Activated naive CD8-positive, alpha-beta T cell (primary cell): ENCODE measurements at regions not wholly inside any gene's neighbourhood (a gene's known extent, or its start where the extent isn't known, plus 50 kb on each side); places are given as distances from the start of the nearest gene placed in this dataset.

ENCODE experiments used
- H3K27ac Mint-ChIP-seq: one replicate; pipeline ENCODE4 v1.8.0; 2021; ENCODE audit warnings: mixed read lengths
- H3K27me3 Mint-ChIP-seq: one replicate; pipeline ENCODE4 v1.8.0; 2021; ENCODE audit warnings: mixed read lengths
- H3K36me3 Mint-ChIP-seq: one replicate; pipeline ENCODE4 v1.8.0; 2021; ENCODE audit warnings: mixed read lengths
- H3K4me1 Mint-ChIP-seq: one replicate; pipeline ENCODE4 v1.8.0; 2021; ENCODE audit warnings: low read depth, mixed read lengths
- H3K4me3 Mint-ChIP-seq: one replicate; pipeline ENCODE4 v1.8.0; 2021; ENCODE audit warnings: mild to moderate bottlenecking, mixed read lengths
- H3K9me3 Mint-ChIP-seq: one replicate; pipeline ENCODE4 v1.8.0; 2021; ENCODE audit warnings: low read depth, mixed read lengths

DNA sequence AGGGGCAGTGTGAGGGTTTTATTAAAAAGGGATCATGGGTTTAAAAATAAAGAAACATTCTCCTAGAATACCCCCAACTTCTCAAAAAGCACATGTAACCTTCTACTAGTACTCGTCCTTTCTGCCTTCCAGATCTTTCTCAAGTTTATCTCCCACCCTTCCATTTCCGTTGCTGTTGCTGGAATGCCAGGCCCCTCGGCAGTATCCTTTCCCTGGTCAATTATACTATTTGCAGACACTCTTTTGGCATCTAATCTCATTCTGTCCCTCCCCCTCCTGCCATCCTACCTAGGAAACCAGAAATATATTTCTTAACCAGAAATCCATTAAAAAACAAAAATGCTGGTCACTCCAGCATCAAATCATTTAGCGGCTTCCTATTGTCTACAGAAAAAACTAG lies 198.2 kb upstream of the ATP2B1 start:
- H3K27me3 Mint-ChIP-seq: no peaks in the 10 kb centered on the region
- no peak overlapping the region for H3K27ac Mint-ChIP-seq
- H3K36me3 Mint-ChIP-seq: no peaks in the 10 kb centered on the region
- H3K4me1 Mint-ChIP-seq: no peaks in the 10 kb centered on the region
- H3K9me3 Mint-ChIP-seq: peaks cover 4% of the 10 kb centered on the region
- no peak overlapping the region for H3K4me3 Mint-ChIP-seq

DNA sequence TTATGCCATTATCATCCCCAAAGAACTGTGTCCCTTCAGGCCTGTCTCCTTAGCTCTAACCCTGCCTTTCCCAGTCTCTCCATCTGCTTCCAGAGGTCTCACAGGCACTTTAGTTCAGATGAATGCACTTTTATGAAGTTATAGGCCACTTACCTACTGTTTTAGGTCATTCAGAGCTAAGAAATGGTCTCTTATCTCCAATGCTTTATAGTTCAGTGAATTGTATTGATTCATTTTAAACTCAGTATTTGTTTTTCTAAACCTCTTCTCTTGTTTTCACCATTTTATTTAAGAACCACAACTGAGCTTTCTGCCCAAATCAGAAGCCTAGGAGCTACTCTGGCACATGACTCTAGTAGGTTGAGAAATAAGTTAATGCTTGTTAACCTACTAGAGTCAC lies 197.5 kb upstream of the ATP2B1 start:
- Mint-ChIP-seq H3K27me3 (no peaks in the 10 kb centered on the region), H3K4me1 (no peaks in the 10 kb centered on the region), H3K4me3 (no peak overlapping the region), H3K36me3 (no peaks in the 10 kb centered on the region), H3K27ac (no peak overlapping the region), H3K9me3 (peaks cover 4% of the 10 kb centered on the region)

DNA sequence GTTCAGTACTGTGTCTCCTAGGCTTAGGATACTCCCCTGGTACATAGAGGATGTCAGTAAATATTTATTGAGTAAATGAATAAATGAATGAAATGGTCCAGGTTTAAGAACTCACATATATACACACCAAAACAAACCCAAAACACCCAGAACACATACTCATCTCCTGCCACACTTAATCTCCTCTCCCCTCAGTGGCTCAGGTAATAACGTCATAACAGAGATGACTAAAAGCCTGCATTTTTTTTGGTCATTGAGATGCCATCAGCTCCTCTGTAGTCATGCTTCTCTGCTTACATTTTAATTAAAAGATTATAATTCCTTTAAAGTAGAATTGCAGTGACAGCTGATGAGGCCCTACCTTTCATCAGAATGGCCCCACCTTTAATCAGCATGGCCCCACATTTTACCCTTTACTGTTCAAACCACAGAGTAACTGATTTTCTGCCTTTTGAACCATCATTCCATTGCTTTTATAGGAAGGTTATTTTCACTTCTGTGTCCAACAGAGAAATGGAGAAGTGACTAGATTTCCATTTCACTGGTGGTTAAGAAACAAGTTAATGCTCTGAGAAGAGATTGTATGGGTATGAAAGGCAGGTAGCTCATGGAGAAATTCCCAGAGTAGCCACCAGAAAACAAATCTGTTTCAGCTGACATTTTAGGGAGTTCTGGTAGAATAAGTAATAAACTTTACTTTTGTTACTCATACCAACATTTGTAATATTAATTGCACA lies 193.4 kb upstream of the ATP2B1 start:
- Mint-ChIP-seq H3K36me3 (peaks cover 2% of the 10 kb centered on the region), H3K27ac (no peak overlapping the region), H3K9me3 (no peaks in the 10 kb centered on the region), H3K4me1 (peaks cover 4% of the 10 kb centered on the region), H3K4me3 (no peak overlapping the region), H3K27me3 (no peaks in the 10 kb centered on the region)

DNA sequence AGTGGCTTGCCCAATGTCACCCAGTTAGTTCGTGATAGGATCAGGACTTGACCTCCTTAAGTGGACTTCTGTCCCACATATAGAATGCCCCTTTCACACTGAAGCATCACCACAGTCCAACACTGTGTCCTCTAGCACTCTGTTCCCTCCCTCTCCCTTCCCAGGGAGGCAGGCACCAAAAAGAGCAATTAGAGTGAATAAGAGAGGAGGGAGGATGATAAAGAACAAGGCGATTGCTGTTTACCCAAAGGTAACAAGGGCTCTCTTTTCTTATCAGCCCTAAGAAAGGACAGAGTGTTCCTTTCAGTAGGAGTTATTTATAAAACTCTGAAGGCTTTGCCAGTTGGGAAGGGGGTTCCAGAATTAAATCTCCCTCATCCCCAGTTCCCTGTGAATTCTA lies 192.7 kb upstream of the ATP2B1 start:
- no peak overlapping the region for H3K27ac Mint-ChIP-seq
- no peaks in the 10 kb centered on the region for H3K9me3 Mint-ChIP-seq

DNA sequence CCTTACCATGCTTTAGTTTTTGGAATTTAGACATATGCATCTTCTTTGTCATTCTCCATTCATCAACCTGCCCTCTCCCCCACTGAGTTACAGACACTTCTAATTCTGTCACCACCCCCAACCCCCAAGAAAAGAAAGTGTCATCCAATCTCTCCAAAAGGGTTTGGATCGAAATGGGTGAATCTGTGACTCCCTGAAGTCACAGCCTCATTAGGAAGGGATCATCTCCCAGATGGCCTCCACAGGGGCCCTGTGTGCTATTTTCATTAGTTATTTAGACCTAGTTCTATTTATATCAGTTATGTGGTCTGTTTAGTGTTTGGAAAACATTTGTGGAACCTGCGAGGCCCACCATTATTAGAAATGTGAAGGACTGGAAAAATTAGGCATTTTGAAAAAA lies 191.0 kb upstream of the ATP2B1 start:
- peaks cover 2% of the 10 kb centered on the region for H3K36me3 Mint-ChIP-seq
- no peaks in the 10 kb centered on the region for H3K27me3 Mint-ChIP-seq
- peaks cover 7% of the 10 kb centered on the region for H3K4me1 Mint-ChIP-seq
- no peaks in the 10 kb centered on the region for H3K9me3 Mint-ChIP-seq
- no peak overlapping the region for H3K4me3 Mint-ChIP-seq
- H3K27ac Mint-ChIP-seq: no peak overlapping the region

More for the DNA sequence above, 192.7 kb upstream of the ATP2B1 start:
- no peak overlapping the region for H3K4me3 Mint-ChIP-seq
- peaks cover 2% of the 10 kb centered on the region for H3K36me3 Mint-ChIP-seq
- H3K27me3 Mint-ChIP-seq: no peaks in the 10 kb centered on the region
- peaks cover 5% of the 10 kb centered on the region for H3K4me1 Mint-ChIP-seq

DNA sequence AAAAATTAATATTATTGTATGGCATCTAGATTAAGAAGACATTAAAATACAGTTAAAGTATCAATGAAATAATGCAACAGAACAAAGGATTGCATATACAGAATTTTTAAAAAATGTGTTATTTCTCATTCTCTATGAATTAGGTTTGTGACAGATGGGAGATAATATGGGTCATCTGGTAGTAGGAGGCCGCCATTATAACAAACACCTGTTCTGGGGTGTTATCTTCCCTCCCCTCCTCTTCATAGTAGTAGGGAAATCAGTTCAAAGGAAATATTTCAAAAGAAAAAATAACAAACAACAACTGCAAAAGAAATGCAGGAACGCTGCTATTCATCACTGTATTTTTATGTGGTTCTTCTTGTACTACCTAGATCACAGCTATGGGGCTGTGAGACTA lies 187.0 kb upstream of the ATP2B1 start:
- Mint-ChIP-seq H3K36me3 (peaks cover 4% of the 10 kb centered on the region), H3K4me1 (peaks cover 29% of the 10 kb centered on the region), H3K9me3 (no peaks in the 10 kb centered on the region), H3K27me3 (no peaks in the 10 kb centered on the region), H3K27ac (no peak overlapping the region), H3K4me3 (no peak overlapping the region)

DNA sequence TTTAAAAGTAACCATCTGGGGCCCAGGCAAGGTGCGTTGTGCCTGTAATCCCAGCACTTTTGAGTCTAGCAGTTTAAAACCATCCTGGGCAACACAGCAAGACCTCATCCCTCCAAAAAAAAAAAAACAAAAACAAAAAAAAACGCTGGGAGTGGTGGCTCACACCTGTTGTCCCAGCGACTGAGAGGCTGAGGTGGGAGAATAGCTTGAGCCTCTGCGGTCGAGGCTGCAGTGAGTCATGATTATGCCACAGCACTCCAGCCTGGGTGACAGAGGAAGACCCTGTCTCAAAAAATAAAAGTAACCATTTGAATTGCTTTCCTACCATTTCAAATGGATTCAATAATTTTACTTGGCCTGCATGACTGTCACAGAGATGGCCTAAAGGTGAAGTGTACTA lies 186.5 kb upstream of the ATP2B1 start:
- Mint-ChIP-seq H3K4me3 (no peak overlapping the region), H3K9me3 (no peaks in the 10 kb centered on the region), H3K27me3 (no peaks in the 10 kb centered on the region), H3K4me1 (peaks cover 29% of the 10 kb centered on the region), H3K27ac (no peak overlapping the region), H3K36me3 (peaks cover 5% of the 10 kb centered on the region)

DNA sequence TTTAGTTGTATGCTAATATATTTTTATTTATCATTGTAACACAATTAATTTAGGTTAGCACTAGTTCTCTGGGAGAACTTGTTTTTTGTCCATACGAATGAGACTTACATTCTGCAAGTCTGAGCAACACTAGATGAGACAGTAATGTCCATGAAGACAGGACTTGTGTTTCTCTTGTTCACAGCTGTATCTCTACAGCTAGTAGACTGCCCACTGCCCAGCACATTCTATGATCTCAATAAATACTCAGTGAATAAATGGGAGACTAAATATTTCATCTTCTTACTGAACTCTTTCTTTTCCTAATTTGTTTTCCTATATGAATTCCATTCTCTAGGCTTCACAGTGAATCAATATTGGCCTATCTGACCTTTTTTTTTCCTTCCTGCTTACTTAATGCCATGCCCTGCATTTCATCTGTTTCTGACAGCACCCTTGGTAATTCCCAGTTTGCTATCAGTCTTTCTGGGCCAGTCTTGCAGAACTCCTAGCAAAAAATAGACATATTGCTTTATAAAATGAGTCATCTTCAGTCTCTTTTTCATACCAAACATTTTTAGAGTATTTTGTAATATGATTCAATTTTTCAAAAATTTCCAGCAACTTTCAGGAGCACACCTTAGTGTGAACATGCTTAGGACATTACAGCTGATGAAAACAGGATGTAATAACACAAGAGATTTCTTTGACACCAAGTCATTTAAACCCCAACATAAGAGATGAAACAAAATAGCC lies 185.5 kb upstream of the ATP2B1 start:
- Mint-ChIP-seq H3K36me3 (peaks cover 7% of the 10 kb centered on the region), H3K4me1 (peaks cover 29% of the 10 kb centered on the region), H3K27ac (no peak overlapping the region), H3K9me3 (no peaks in the 10 kb centered on the region), H3K27me3 (no peaks in the 10 kb centered on the region), H3K4me3 (no peak overlapping the region)

DNA sequence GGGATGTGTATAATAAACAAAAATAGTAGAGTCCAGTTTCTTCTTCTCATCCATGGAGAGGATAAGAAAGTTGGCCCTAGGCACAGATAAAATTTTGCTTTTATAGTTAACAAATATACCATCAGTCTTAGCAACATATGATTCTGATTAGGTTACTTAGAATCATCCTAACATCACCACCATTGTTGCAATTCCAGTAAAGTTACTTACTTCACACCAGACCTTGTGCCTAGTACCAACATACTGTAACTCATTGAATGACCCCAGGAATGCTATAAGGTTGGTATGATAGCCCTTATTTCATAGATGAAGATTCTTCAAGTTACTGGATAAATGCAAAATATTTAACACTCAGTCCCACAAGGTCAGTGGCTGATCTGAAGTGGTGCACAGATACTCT lies 183.8 kb upstream of the ATP2B1 start:
- no peak overlapping the region for H3K4me3 Mint-ChIP-seq
- H3K9me3 Mint-ChIP-seq: no peaks in the 10 kb centered on the region
- H3K4me1 Mint-ChIP-seq: peaks cover 28% of the 10 kb centered on the region
- H3K36me3 Mint-ChIP-seq: peaks cover 7% of the 10 kb centered on the region
- H3K27ac Mint-ChIP-seq: no peak overlapping the region
- no peaks in the 10 kb centered on the region for H3K27me3 Mint-ChIP-seq

DNA sequence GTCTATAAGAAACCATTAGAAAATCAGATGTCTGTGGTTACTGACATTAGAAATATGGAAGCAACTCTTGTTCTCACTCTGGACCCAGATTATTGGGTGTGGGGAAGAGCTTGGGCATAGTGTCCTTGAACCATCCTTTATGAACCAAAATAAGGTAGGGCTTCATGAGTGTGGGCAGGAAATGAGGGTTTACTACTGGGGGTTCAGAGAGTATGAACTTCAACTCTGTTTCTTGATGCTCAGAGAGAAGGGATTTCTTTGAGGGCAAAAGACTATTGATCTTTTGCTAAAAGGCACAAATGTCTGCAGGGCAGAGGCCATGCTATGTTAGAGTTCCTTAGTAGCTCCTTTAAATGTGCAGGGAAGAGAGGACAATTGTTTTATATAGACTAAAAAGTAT lies 183.3 kb upstream of the ATP2B1 start:
- Mint-ChIP-seq H3K9me3 (no peaks in the 10 kb centered on the region), H3K4me3 (no peak overlapping the region), H3K27ac (no peak overlapping the region), H3K36me3 (peaks cover 7% of the 10 kb centered on the region), H3K4me1 (peaks cover 24% of the 10 kb centered on the region), H3K27me3 (no peaks in the 10 kb centered on the region)

DNA sequence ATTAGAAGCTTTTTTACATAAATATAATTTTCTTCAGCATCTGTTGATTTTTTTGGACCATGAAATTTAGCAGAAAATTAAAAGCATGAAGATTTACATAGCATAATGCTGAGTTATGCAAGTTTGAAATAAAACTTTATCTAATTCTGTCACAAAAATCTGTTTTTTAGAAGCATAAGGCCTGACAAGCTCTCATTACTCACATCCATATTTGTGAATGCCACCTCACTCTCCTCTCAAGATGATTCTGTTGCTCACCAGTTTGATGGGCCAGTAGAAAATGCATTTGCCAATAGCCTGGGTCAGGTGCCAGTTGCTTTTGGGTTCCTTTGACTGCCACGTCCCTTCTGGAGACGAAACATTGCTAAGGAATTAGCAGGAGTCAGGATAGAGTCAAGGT lies 181.5 kb upstream of the ATP2B1 start:
- Mint-ChIP-seq H3K27ac (no peak overlapping the region), H3K9me3 (no peaks in the 10 kb centered on the region), H3K4me3 (no peak overlapping the region), H3K4me1 (peaks cover 24% of the 10 kb centered on the region), H3K36me3 (peaks cover 9% of the 10 kb centered on the region), H3K27me3 (no peaks in the 10 kb centered on the region)

DNA sequence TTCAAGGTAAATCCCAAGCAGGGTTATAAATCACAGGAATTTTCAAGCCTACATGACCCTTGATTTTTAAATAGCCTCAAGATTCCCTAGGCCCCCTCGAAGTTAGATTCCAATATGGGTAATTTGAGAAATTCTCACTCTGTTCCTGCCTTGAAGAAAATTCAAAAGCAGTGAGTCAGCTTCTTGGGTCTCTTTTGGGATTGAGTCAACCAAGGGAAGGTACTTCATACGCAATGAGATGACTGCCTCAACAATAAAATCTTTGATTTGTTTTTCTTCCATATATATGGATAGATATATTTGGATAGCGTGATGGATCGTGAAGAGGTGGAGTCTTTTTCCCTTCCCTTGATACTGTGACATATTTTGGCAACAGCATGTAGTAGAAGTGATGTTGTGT lies 180.4 kb upstream of the ATP2B1 start:
- Mint-ChIP-seq H3K36me3 (peaks cover 9% of the 10 kb centered on the region), H3K27ac (no peak overlapping the region), H3K4me1 (peaks cover 18% of the 10 kb centered on the region), H3K27me3 (no peaks in the 10 kb centered on the region), H3K4me3 (no peak overlapping the region), H3K9me3 (no peaks in the 10 kb centered on the region)

DNA sequence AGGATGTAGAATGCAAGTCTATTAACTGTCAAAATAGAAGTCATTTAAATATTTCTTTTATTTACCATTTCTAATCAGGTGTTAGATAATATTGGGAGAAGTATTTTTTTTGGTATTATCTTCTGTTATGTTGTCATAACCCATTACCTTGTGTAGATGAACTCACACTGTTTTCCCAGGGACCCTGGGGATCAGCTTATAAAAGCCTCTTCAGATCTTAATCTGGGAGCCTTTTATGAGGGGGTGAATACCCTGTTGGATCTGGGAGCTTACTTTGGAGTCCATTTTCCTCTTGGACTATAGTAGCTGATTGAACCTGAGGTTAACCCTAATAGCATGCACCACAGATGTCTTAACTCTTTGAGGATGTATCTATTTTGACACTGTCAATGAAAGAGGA lies 176.3 kb upstream of the ATP2B1 start:
- Mint-ChIP-seq H3K9me3 (no peaks in the 10 kb centered on the region), H3K27me3 (no peaks in the 10 kb centered on the region), H3K27ac (no peak overlapping the region), H3K4me1 (peaks cover 38% of the 10 kb centered on the region), H3K36me3 (peaks cover 8% of the 10 kb centered on the region), H3K4me3 (no peak overlapping the region)

DNA sequence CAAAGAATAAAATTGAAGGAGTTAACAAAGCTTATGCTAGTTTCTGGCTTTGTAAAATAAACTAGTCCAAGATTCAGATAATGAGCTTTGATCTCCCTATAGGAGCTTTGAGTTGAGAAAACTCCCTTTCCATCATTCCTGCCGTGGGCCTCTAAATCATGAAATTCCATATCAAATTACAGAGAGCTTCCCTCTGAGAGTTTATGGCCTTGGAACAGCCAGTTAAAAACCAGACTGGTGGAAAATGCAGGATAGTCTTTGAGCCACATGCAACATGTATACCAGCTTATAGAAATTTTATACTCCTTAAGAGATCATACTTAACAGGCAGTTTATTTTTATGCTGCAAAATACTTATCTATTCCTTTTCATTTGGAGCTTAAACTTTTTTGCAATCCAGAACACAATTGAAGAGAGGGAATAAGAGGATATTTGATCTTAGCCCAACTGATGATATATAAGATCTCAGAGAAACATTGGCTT lies 175.8 kb upstream of the ATP2B1 start:
- Mint-ChIP-seq H3K9me3 (no peaks in the 10 kb centered on the region), H3K36me3 (peaks cover 6% of the 10 kb centered on the region), H3K4me1 (peaks cover 40% of the 10 kb centered on the region), H3K4me3 (no peak overlapping the region), H3K27ac (no peak overlapping the region), H3K27me3 (no peaks in the 10 kb centered on the region)

DNA sequence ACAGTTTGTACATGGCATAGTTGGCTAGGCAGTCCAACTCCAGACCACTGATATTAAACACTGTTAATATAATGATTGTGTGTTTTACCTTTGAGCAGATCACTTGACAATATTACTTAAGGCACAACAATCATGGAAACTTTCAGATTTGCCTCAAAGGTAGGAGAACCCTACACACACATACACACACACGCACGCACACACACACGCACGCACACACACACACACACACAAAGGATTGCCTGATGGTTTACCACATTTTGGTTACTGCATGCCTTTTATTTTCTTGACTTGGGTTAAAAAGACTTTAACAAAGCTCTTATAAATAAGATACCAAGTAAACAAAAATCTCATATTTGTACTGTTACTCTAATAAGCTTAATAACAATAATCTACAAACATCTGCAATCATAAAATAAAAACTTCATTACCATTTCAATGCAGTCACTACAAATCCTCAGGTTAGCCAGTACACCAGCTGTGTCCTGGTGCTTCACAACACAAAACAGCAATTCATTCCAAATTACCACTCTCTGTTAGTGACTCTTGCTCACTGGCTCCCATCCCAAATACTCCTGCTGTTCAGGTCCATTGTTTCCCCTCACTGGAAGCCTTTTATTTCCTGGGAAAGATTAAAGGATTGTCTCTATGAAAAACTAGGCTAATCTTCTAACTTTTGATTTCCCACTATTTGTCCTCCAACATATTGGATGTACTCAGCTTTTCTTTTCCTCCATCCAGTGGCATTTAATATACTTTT lies 175.2 kb upstream of the ATP2B1 start:
- Mint-ChIP-seq H3K9me3 (no peaks in the 10 kb centered on the region), H3K4me3 (no peak overlapping the region), H3K27me3 (no peaks in the 10 kb centered on the region), H3K4me1 (peaks cover 46% of the 10 kb centered on the region), H3K36me3 (peaks cover 3% of the 10 kb centered on the region), H3K27ac (no peak overlapping the region)
